ENCODE measurements at regions not wholly inside any gene's neighbourhood (a gene's known extent, or its start where the extent isn't known, plus 50 kb on each side); places are given as distances from the start of the nearest gene placed in this dataset.

GRCh38 chr4:151950993-151951670 lies 190.3 kb upstream of the GATB start:
- TF ChIP-seq CTCF (IDR thresholded peaks at IDR 0.05) (no peak), POLR2AphosphoS5 (IDR thresholded peaks at IDR 0.05) (no peak)

Measured in upper lobe of left lung (tissue), 4 donors.